ENCODE measurements at regions not wholly inside any gene's neighbourhood (a gene's known extent, or its start where the extent isn't known, plus 50 kb on each side); places are given as distances from the start of the nearest gene placed in this dataset.
"Not testable (repeated sequence)": the region's sequence is repeated elsewhere in the genome, so short reads cannot be mapped to it uniquely, and the experiment has no call there.

GRCh38 chr17:77622647-77623046 is 335.9 kb upstream of the TNRC6C start:
- Histone ChIP-seq H3K9me2 (replicated peaks; ENCODE audit: low read length) (no peaks in the 10 kb centered on the region), H3K27ac (ENCODE audit: low read length) (no peak overlapping the region), H3K79me2 (ENCODE audit: low read length) (no peaks in the 10 kb centered on the region), H3K9ac (ENCODE audit: low read length) (no peak overlapping the region), H3K27me3 (ENCODE audit: low read length) (peaks cover 14% of the 10 kb centered on the region), H2AFZ (ENCODE audit: low read length) (peak overlapping the region; percentile 31), H3F3A (ENCODE audit: low read length, unreplicated experiment) (no peaks in the 10 kb centered on the region), H3K4me3 (ENCODE audit: low read length) (peak overlapping the region; percentile 37; the same call in 1 of the 2 replicates), H3K9me3 (ENCODE audit: low read length) (no peaks in the 10 kb centered on the region), H3K4me1 (ENCODE audit: insufficient read depth, low read length) (peaks cover 8% of the 10 kb centered on the region), H4K20me1 (ENCODE audit: low read length) (no peaks in the 10 kb centered on the region), H3K36me3 (ENCODE audit: low read depth, low read length) (no peaks in the 10 kb centered on the region), H3K4me2 (ENCODE audit: low read length) (peak overlapping the region; percentile 66)
- intact Hi-C loops (cut with micrococcal nuclease), result no loop called here
- POLR2A ChIA-PET (ENCODE audit: unreplicated experiment), result interaction anchor here (0.6 kb wide), 1 partner anchor 130 kb away, joined by 4 read pairs; no protein-coding TSS in a partner anchor
- ATAC-seq, result peak; percentile 67
- TF ChIP-seq EZH2phosphoT487 (IDR thresholded peaks at IDR 0.05; ENCODE audit: borderline replicate concordance, low read length) (no peak), EZH2 (IDR thresholded peaks at IDR 0.05; ENCODE audit: low read length, unreplicated experiment) (no peak)
- TF ChIP-seq, protein P1, sequence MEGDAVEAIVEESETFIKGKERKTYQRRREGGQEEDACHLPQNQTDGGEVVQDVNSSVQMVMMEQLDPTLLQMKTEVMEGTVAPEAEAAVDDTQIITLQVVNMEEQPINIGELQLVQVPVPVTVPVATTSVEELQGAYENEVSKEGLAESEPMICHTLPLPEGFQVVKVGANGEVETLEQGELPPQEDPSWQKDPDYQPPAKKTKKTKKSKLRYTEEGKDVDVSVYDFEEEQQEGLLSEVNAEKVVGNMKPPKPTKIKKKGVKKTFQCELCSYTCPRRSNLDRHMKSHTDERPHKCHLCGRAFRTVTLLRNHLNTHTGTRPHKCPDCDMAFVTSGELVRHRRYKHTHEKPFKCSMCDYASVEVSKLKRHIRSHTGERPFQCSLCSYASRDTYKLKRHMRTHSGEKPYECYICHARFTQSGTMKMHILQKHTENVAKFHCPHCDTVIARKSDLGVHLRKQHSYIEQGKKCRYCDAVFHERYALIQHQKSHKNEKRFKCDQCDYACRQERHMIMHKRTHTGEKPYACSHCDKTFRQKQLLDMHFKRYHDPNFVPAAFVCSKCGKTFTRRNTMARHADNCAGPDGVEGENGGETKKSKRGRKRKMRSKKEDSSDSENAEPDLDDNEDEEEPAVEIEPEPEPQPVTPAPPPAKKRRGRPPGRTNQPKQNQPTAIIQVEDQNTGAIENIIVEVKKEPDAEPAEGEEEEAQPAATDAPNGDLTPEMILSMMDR (conservative IDR thresholded peaks at IDR 0.05; ENCODE audit: low read depth, low read length), result no peak
- peak; percentile 81 for DNase-seq
- no TSS peak for BruUV-seq (replicated peaks)
- CTCF ChIA-PET, result no interaction called here

DNA sequence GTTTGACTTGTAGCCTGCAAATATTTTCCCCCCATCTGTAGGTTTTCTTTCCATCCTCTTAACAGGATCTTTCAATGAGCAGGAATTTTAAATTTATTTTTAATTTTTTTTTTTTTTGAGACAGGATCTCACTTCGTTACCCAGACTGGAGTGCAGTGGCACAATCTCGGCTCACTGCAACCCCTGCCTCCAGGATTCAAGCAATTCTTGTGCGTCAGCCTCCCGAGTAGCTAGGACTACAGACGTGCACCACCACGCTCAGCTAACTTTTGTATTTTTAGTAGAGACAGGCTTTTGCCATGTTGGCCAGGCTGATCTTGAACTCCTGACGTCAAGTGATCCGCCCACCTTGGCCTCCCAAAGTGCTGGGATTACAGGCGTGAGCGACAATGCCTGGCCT is 335.2 kb upstream of the TNRC6C start:
- H3K4me1 ChIP-seq (ENCODE audit: insufficient read depth, low read length); H2AFZ ChIP-seq (ENCODE audit: low read length); H3K36me3 ChIP-seq (ENCODE audit: low read depth, low read length); POLR2A ChIA-PET (ENCODE audit: unreplicated experiment); H4K20me1 ChIP-seq (ENCODE audit: low read length); H3K4me3 ChIP-seq (ENCODE audit: low read length); CTCF ChIA-PET; H3K9me2 ChIP-seq (replicated peaks; ENCODE audit: low read length); ATAC-seq; H3K9me3 ChIP-seq (ENCODE audit: low read length); H3K9ac ChIP-seq (ENCODE audit: low read length); intact Hi-C loops (cut with micrococcal nuclease); DNase-seq; H3K79me2 ChIP-seq (ENCODE audit: low read length); BruUV-seq (replicated peaks); H3K27ac ChIP-seq (ENCODE audit: low read length); H3F3A ChIP-seq (ENCODE audit: low read length, unreplicated experiment): not testable (repeated sequence)
- peak overlapping the region; percentile 66 for H3K4me2 ChIP-seq (ENCODE audit: low read length)
- H3K27me3 ChIP-seq (ENCODE audit: low read length), result peaks cover 19% of the 10 kb centered on the region

GRCh38 chr17:77628035-77628434 is 330.5 kb upstream of the TNRC6C start:
- Histone ChIP-seq H3K9ac (ENCODE audit: low read length) (no peak overlapping the region), H2AFZ (ENCODE audit: low read length) (no peak overlapping the region), H3K27me3 (ENCODE audit: low read length) (peaks cover 35% of the 10 kb centered on the region), H3K36me3 (ENCODE audit: low read depth, low read length) (no peaks in the 10 kb centered on the region), H3K9me3 (ENCODE audit: low read length) (no peaks in the 10 kb centered on the region), H3K79me2 (ENCODE audit: low read length) (no peaks in the 10 kb centered on the region), H3K4me2 (ENCODE audit: low read length) (no peak overlapping the region), H3K4me1 (ENCODE audit: insufficient read depth, low read length) (peaks cover 2% of the 10 kb centered on the region), H3K9me2 (replicated peaks; ENCODE audit: low read length) (no peaks in the 10 kb centered on the region), H4K20me1 (ENCODE audit: low read length) (no peaks in the 10 kb centered on the region), H3K27ac (ENCODE audit: low read length) (no peak overlapping the region), H3K4me3 (ENCODE audit: low read length) (no peak overlapping the region), H3F3A (ENCODE audit: low read length, unreplicated experiment) (no peaks in the 10 kb centered on the region)
- intact Hi-C loops (cut with micrococcal nuclease), result no loop called here
- BruUV-seq (replicated peaks), result no TSS peak
- CTCF ChIA-PET, result no interaction called here
- TF ChIP-seq EZH2 (IDR thresholded peaks at IDR 0.05; ENCODE audit: low read length, unreplicated experiment), result no peak
- TF ChIP-seq EZH2phosphoT487 (IDR thresholded peaks at IDR 0.05; ENCODE audit: borderline replicate concordance, low read length), result no peak
- TF ChIP-seq, protein P1 (conservative IDR thresholded peaks at IDR 0.05; ENCODE audit: low read depth, low read length), result no peak
- POLR2A ChIA-PET (ENCODE audit: unreplicated experiment), result no interaction called here
- no peak for DNase-seq
- ATAC-seq, result no peak

DNA sequence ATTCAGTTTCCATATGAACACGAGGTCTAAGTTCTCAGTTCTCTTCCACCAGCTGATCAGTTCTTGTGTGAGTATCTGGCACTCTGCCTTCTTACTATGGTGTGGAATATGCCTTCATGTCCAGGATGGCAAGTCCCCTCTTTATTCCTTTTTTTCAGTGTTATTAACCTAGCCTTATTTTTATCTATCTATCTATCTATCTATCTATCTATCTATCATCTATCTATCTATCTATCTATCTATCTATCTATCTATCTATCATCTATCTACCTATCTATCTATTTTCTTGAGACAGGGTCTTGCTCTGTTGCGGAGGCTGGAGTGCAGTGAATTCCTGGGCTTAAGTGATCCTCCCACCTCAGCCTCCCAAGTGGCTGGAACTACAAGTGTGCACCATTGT is 329.2 kb upstream of the TNRC6C start:
- H3K36me3 ChIP-seq (ENCODE audit: low read depth, low read length); H3K4me3 ChIP-seq (ENCODE audit: low read length); H3F3A ChIP-seq (ENCODE audit: low read length, unreplicated experiment); BruUV-seq (replicated peaks); intact Hi-C loops (cut with micrococcal nuclease); H4K20me1 ChIP-seq (ENCODE audit: low read length); H2AFZ ChIP-seq (ENCODE audit: low read length); H3K79me2 ChIP-seq (ENCODE audit: low read length); H3K4me1 ChIP-seq (ENCODE audit: insufficient read depth, low read length); ATAC-seq; H3K4me2 ChIP-seq (ENCODE audit: low read length); DNase-seq; H3K9me2 ChIP-seq (replicated peaks; ENCODE audit: low read length); H3K9me3 ChIP-seq (ENCODE audit: low read length); CTCF ChIA-PET; H3K9ac ChIP-seq (ENCODE audit: low read length); H3K27ac ChIP-seq (ENCODE audit: low read length); POLR2A ChIA-PET (ENCODE audit: unreplicated experiment): not testable (repeated sequence)
- H3K27me3 ChIP-seq (ENCODE audit: low read length), result peaks cover 35% of the 10 kb centered on the region

Data from PC-3 (cell line).